CD4-positive, CD25-positive, alpha-beta regulatory T cell (primary cell): ENCODE measurements at regions not wholly inside any gene's neighbourhood (a gene's known extent, or its start where the extent isn't known, plus 50 kb on each side); places are given as distances from the start of the nearest gene placed in this dataset.

ENCODE experiments used
- ATAC-seq, 2 donors: fragments of 150-1000 bp; cut with Tn5 transposase; one replicate each; pipeline ENCODE4 v1.10.0; 2021; ENCODE audit warnings: low read depth in 2 of 2, moderate number of reproducible peaks in 2 of 2, moderate library complexity in 1 of 2
- DNase-seq, 3 donors: peaks; one replicate each; pipeline versions ENCODE4 v3.0.0 to v3.0.0-alpha.2; 2012 to 2022; ENCODE audit warnings: mixed read lengths in 1 of 3
- H3K27ac ChIP-seq: one replicate; pipeline ENCODE4 v1.7.0; 2013; ENCODE audit warnings: mild to moderate bottlenecking, low read length; ENCODE audit not compliant: insufficient read depth, poor library complexity, severe bottlenecking
- H3K27me3 ChIP-seq: one replicate; pipeline ENCODE4 v1.7.0; 2013; ENCODE audit warnings: low read length; ENCODE audit not compliant: control insufficient read depth, insufficient read depth
- H3K36me3 ChIP-seq: one replicate; pipeline ENCODE4 v1.7.0; 2013; ENCODE audit warnings: mild to moderate bottlenecking, low read length, moderate library complexity; ENCODE audit not compliant: control insufficient read depth, insufficient read depth
- H3K4me1 ChIP-seq: 2 replicates; pipeline ENCODE4 v1.7.0; 2013; ENCODE audit warnings: mild to moderate bottlenecking, low read length; ENCODE audit not compliant: insufficient read depth, control insufficient read depth, poor library complexity, severe bottlenecking
- H3K4me3 ChIP-seq: one replicate; pipeline ENCODE4 v1.7.0; 2013; ENCODE audit warnings: low read depth, mild to moderate bottlenecking, low read length, moderate library complexity
- H3K9me3 ChIP-seq, 2 experiments: 1 replicate in 1 of 2; 2 replicates in 1 of 2; pipeline ENCODE4 v1.7.0; 2013; ENCODE audit warnings: low read length in 2 of 2, mild to moderate bottlenecking in 1 of 2, moderate library complexity in 1 of 2; ENCODE audit not compliant: control insufficient read depth in 2 of 2
- H3K27ac Mint-ChIP-seq, 3 donors: one replicate each; pipeline ENCODE4 v1.8.0; 2020 to 2022; ENCODE audit warnings: mild to moderate bottlenecking in 3 of 3, mixed read lengths in 3 of 3, moderate library complexity in 2 of 3
- H3K27me3 Mint-ChIP-seq: one replicate; pipeline ENCODE4 v1.8.0; 2022; ENCODE audit warnings: mild to moderate bottlenecking, mixed read lengths
- H3K36me3 Mint-ChIP-seq: one replicate; pipeline ENCODE4 v1.8.0; 2020; ENCODE audit warnings: mixed read lengths
- H3K4me1 Mint-ChIP-seq, 4 donors: one replicate each; pipeline ENCODE4 v1.8.0; 2020 to 2022; ENCODE audit warnings: mixed read lengths in 4 of 4, mild to moderate bottlenecking in 1 of 4
- H3K4me3 Mint-ChIP-seq, 4 donors: one replicate each; pipeline ENCODE4 v1.8.0; 2020 to 2022; ENCODE audit warnings: mild to moderate bottlenecking in 4 of 4, mixed read lengths in 4 of 4, moderate library complexity in 3 of 4
- H3K9me3 Mint-ChIP-seq, 7 donors: one replicate each; pipeline ENCODE4 v1.8.0; 2020 to 2022; ENCODE audit warnings: mixed read lengths in 7 of 7, mild to moderate bottlenecking in 3 of 7, moderate library complexity in 2 of 7

DNA sequence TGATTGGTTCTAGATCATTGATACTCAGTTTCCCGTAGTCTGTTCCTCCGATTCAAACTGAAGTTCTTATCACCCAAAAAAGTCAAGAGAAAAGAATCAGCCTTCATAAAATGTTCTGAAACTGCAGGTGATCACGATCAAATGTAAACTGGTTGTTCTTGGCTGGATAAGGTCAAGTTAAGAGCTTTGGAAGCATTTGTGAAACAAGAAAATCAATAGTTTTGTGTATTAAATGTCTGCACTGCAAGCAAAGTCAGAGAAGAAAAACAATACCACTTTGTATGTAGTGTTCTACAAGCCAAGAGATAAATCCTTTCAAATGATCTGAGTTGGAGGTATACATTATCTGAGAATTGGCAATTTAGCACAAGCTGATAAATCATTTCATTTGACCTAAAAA is 710.3 kb downstream of the SORCS1 start:
- H3K9me3 ChIP-seq: peaks cover 2 to 4% of the 10 kb centered on the region in 2 experiments
- DNase-seq (no peak), ATAC-seq (no peak)
- no peaks in the 10 kb centered on the region for H3K36me3 Mint-ChIP-seq
- no peaks in the 10 kb centered on the region for H3K27me3 Mint-ChIP-seq
- H3K36me3 ChIP-seq: no peaks in the 10 kb centered on the region
- H3K27ac ChIP-seq: no peak overlapping the region
- H3K4me3 Mint-ChIP-seq: no peak overlapping the region
- no peak overlapping the region for H3K27ac Mint-ChIP-seq
- H3K4me1 Mint-ChIP-seq: no peaks in the 10 kb centered on the region
- no peak overlapping the region for H3K4me3 ChIP-seq
- H3K4me1 ChIP-seq: no peaks in the 10 kb centered on the region
- H3K9me3 Mint-ChIP-seq: peaks cover 0 to 23% (median 5%) of the 10 kb centered on the region in 7 donors
- H3K27me3 ChIP-seq: no peaks in the 10 kb centered on the region

DNA sequence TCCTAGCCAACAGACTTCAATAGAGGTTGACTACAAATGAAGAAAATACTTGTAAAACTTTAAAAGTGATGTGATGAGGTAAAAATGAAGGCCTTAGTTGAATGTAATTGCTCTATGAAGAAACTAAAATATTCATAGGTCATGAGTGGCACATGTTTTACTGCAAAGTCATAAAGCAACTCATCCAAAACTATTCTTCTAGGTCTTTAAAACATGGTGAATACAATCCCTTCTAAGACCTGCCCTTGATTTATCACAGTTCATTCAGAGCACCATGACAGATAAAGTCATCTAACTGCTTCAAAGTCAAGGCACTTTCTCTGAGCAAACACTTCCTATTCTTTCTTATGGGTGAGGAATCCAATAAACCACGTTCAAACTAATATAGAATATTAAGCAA is 713.5 kb downstream of the SORCS1 start:
- Histone ChIP-seq H3K36me3 (no peaks in the 10 kb centered on the region), H3K4me3 (no peak overlapping the region), H3K27ac (no peak overlapping the region), H3K4me1 (no peaks in the 10 kb centered on the region), H3K27me3 (no peaks in the 10 kb centered on the region), H3K9me3 (peaks cover 2 to 4% of the 10 kb centered on the region in 2 experiments)
- DNase-seq (no peak), ATAC-seq (no peak)
- no peaks in the 10 kb centered on the region for H3K4me1 Mint-ChIP-seq
- peaks cover 0 to 10% (median 5%) of the 10 kb centered on the region in 7 donors for H3K9me3 Mint-ChIP-seq
- peak overlapping the region in 1 of 4 donors; percentile 69 for H3K4me3 Mint-ChIP-seq
- no peaks in the 10 kb centered on the region for H3K27me3 Mint-ChIP-seq
- no peak overlapping the region for H3K27ac Mint-ChIP-seq
- H3K36me3 Mint-ChIP-seq: no peaks in the 10 kb centered on the region

DNA sequence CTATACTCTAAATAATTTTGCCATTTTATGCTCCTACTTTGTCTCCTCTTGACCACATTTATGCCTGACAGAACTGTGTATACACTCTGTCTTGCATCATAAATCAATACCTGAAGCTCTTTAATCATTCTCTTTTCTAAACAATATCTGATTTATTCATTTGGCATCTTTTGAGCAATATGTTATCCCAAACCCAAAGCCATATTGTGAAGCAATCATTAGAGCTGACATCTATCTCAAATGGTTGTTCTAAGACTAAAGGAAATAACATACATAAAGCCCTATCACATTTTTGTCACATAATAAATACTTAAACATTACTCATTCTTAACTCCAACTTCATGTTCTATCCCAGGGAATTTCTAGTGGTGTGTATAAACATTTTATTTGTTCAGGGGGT is 717.6 kb downstream of the SORCS1 start:
- H3K36me3 Mint-ChIP-seq: no peaks in the 10 kb centered on the region
- H3K9me3 ChIP-seq: peaks cover 0 to 4% of the 10 kb centered on the region in 2 experiments
- H3K27ac ChIP-seq: no peak overlapping the region
- no peak overlapping the region for H3K4me3 Mint-ChIP-seq
- H3K4me1 ChIP-seq: no peaks in the 10 kb centered on the region
- no peak overlapping the region for H3K4me3 ChIP-seq
- no peak for ATAC-seq
- H3K4me1 Mint-ChIP-seq: no peaks in the 10 kb centered on the region
- H3K27me3 ChIP-seq: no peaks in the 10 kb centered on the region
- no peak overlapping the region for H3K27ac Mint-ChIP-seq
- DNase-seq: no peak
- no peaks in the 10 kb centered on the region for H3K36me3 ChIP-seq
- H3K9me3 Mint-ChIP-seq: peaks cover 5 to 11% (median 10%) of the 10 kb centered on the region in 7 donors
- no peaks in the 10 kb centered on the region for H3K27me3 Mint-ChIP-seq

DNA sequence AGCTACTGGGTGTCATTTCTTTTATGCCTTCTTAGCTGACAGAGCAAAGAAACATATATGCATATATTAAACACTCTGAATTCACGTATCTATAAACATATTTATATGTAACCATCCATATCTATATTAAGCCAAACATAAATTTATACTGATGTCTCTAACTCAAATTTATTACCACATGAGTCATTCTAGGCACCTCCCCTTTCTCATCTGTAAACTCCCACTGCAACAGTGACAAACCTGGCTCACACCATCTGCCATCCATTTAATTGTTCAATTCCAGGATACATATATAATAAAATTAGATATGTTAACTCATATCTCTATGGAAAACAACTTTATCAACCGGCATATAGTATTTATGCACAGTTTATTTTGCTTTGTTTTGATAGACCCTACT is 722.3 kb downstream of the SORCS1 start:
- Histone ChIP-seq H3K9me3 (peaks cover 0 to 3% of the 10 kb centered on the region in 2 experiments), H3K4me3 (no peak overlapping the region), H3K27ac (no peak overlapping the region), H3K4me1 (no peaks in the 10 kb centered on the region), H3K36me3 (no peaks in the 10 kb centered on the region), H3K27me3 (no peaks in the 10 kb centered on the region)
- Mint-ChIP-seq H3K27ac (no peak overlapping the region), H3K9me3 (peaks cover 3 to 23% (median 9%) of the 10 kb centered on the region in 7 donors), H3K4me3 (no peak overlapping the region), H3K4me1 (no peaks in the 10 kb centered on the region), H3K36me3 (no peaks in the 10 kb centered on the region), H3K27me3 (no peaks in the 10 kb centered on the region)
- DNase-seq (no peak), ATAC-seq (no peak)

DNA sequence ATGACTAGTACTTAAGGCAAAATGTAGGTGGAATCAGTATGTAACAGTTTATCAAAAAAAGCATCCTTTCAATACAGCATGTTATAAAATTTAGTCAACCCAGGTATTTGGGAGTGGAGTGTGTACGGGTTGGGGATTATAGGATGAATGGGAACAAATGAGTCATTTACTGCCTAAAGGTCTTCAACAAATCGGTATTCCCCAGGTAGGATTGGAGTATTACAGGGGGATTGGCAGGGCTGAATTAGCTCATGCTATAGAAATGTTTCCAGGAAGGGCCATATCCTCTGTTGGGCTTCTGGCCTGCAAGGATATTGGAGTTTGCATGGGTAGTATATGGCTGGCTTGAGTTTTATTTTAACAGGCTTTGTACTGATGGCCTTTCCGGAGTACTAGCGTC is 723.7 kb downstream of the SORCS1 start:
- no peak overlapping the region for H3K4me3 ChIP-seq
- no peak for ATAC-seq
- no peak overlapping the region for H3K4me3 Mint-ChIP-seq
- peaks cover 2 to 23% (median 8%) of the 10 kb centered on the region in 7 donors for H3K9me3 Mint-ChIP-seq
- no peaks in the 10 kb centered on the region for H3K27me3 ChIP-seq
- no peaks in the 10 kb centered on the region for H3K27me3 Mint-ChIP-seq
- H3K36me3 ChIP-seq: no peaks in the 10 kb centered on the region
- no peaks in the 10 kb centered on the region for H3K4me1 Mint-ChIP-seq
- H3K4me1 ChIP-seq: no peaks in the 10 kb centered on the region
- no peak overlapping the region for H3K27ac Mint-ChIP-seq
- H3K36me3 Mint-ChIP-seq: no peaks in the 10 kb centered on the region
- no peak overlapping the region for H3K27ac ChIP-seq
- DNase-seq: no peak
- H3K9me3 ChIP-seq: peaks cover 0 to 3% of the 10 kb centered on the region in 2 experiments

DNA sequence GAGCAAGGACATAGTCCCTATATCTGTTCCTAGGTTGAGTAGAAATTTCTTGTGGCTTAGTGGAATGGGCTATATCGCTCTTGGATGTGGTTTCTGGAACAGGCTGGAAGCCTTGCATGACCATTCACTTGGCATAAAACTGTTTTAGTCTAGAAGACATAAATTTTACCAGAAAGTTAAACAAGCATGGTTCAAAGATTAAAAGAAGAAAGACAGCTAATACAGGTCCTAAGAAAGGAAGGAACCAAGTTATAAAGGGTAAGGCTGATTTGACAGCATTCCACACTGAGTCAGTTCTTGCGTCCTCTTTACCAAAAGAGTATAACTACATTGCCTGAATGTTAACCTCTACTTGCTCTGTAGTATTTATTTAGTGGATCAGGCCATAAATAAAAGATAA is 724.2 kb downstream of the SORCS1 start:
- H3K4me3 Mint-ChIP-seq: no peak overlapping the region
- no peaks in the 10 kb centered on the region for H3K27me3 Mint-ChIP-seq
- no peaks in the 10 kb centered on the region for H3K4me1 Mint-ChIP-seq
- Histone ChIP-seq H3K27ac (no peak overlapping the region), H3K27me3 (no peaks in the 10 kb centered on the region), H3K9me3 (peaks cover 0 to 3% of the 10 kb centered on the region in 2 experiments), H3K4me1 (no peaks in the 10 kb centered on the region), H3K36me3 (no peaks in the 10 kb centered on the region), H3K4me3 (no peak overlapping the region)
- DNase-seq (no peak), ATAC-seq (no peak)
- H3K36me3 Mint-ChIP-seq: no peaks in the 10 kb centered on the region
- H3K9me3 Mint-ChIP-seq: peaks cover 2 to 23% (median 8%) of the 10 kb centered on the region in 7 donors
- no peak overlapping the region for H3K27ac Mint-ChIP-seq

DNA sequence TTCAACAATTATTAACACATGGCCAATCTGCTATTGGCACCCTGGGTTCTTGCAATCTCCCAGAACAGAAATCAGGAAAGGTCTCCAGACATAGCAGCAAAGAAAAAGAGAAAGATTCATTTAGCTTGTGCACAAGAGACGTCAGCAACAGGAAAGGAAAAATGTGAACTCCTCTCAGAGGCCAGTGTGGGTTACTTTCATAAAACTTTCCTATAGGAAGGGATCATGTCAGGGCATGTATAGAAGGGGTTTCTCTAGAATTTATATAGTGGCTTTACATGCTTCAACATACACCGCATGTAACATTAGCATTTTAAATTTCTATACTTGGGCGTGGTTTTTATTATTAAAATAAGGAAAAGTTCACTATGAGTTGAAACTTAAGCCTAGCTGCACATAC is 725.1 kb downstream of the SORCS1 start:
- ATAC-seq (no peak), DNase-seq (no peak)
- Histone ChIP-seq H3K9me3 (peaks cover 0 to 3% of the 10 kb centered on the region in 2 experiments), H3K4me1 (no peaks in the 10 kb centered on the region), H3K27ac (no peak overlapping the region), H3K36me3 (no peaks in the 10 kb centered on the region), H3K27me3 (no peaks in the 10 kb centered on the region), H3K4me3 (no peak overlapping the region)
- no peaks in the 10 kb centered on the region for H3K36me3 Mint-ChIP-seq
- H3K27ac Mint-ChIP-seq: no peak overlapping the region
- no peaks in the 10 kb centered on the region for H3K4me1 Mint-ChIP-seq
- no peaks in the 10 kb centered on the region for H3K27me3 Mint-ChIP-seq
- peaks cover 0 to 19% (median 6%) of the 10 kb centered on the region in 7 donors for H3K9me3 Mint-ChIP-seq
- H3K4me3 Mint-ChIP-seq: no peak overlapping the region

DNA sequence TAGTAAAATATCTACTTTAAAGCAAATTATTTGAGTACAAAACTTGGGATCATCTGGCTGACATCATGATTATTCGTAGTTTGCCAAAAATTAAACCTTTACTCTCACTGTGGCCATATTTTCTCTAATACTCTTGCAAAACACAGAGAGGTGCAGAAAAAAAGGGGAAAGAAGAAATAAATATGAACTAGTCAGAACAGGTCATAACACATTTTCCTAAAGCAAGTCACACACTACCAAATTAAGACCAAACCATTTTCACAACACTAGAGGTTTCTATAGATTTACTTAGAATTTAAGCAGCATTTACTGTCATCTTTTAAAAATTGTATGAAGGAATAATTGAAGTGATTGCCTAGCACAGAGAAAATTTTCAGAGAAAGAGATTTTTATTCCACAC is 726.1 kb downstream of the SORCS1 start:
- H3K27me3 ChIP-seq: no peaks in the 10 kb centered on the region
- H3K4me3 Mint-ChIP-seq: no peak overlapping the region
- DNase-seq (no peak), ATAC-seq (no peak)
- H3K36me3 Mint-ChIP-seq: no peaks in the 10 kb centered on the region
- no peak overlapping the region for H3K27ac ChIP-seq
- H3K9me3 Mint-ChIP-seq: peaks cover 0 to 19% (median 5%) of the 10 kb centered on the region in 7 donors
- no peaks in the 10 kb centered on the region for H3K27me3 Mint-ChIP-seq
- no peak overlapping the region for H3K4me3 ChIP-seq
- H3K9me3 ChIP-seq: peaks cover 0 to 3% of the 10 kb centered on the region in 2 experiments
- H3K27ac Mint-ChIP-seq: no peak overlapping the region
- no peaks in the 10 kb centered on the region for H3K4me1 ChIP-seq
- H3K4me1 Mint-ChIP-seq: no peaks in the 10 kb centered on the region
- H3K36me3 ChIP-seq: no peaks in the 10 kb centered on the region
